GM19395 (cell line): ENCODE measurements at regions not wholly inside any gene's neighbourhood (a gene's known extent, or its start where the extent isn't known, plus 50 kb on each side); places are given as distances from the start of the nearest gene placed in this dataset.
"Not testable (repeated sequence)": the region's sequence is repeated elsewhere in the genome, so short reads cannot be mapped to it uniquely, and the experiment has no call there.

Experiments used
- ATAC-seq: cut with Tn5 transposase; IDR thresholded peaks from one replicate; pipeline ENCODE4 v1.9.1; 2021; ENCODE audit warnings: mild to moderate bottlenecking, moderate library complexity; ENCODE audit not compliant: unreplicated experiment

- no peak for ATAC-seq
Measured at GRCh38 chr1:72969461-72969860, 687.1 kb upstream of the NEGR1 start.

DNA sequence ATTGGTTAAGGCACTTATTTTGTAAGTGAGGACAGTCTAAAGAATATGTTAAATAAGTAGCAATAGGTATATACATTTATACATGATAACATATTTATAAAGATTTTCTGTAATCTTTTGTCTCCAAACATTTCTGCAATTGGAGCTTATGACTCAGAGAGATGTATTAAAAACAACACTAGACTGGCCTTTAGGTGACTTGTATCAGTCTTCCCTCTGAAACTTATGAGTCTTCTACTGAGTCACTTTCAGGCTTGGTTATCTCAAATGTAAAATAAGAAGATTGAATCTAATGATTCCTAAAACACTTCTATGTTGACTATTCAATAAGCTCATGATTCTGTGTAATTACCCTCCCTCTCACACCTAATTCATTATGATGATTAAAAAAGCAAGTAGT lies 672.6 kb upstream of the NEGR1 start:
- ATAC-seq, result no peak

DNA sequence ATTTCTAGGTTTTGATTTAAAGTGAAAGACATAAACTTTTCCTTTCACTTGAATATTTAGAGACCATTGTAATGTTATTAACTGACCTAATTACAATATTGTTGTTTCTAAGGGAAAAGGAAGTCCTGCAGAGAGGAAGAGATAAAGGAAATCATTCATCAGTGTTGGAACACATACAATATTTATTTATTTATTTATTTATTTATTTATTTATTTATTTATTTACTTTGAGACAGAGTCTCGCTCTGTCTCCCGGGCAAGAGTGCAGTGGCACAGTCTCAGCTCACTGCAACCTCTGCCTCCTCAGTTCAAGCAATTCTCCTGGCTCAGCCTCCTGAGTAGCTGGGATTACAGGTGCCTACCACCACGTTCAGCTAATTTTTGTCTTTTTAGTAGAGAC lies 668.6 kb upstream of the NEGR1 start:
- not testable (repeated sequence) for ATAC-seq

GRCh38 chr1:72946903-72947499 lies 664.7 kb upstream of the NEGR1 start:
- no peak for ATAC-seq

GRCh38 chr1:72942008-72942407 lies 659.7 kb upstream of the NEGR1 start:
- ATAC-seq, result no peak

DNA sequence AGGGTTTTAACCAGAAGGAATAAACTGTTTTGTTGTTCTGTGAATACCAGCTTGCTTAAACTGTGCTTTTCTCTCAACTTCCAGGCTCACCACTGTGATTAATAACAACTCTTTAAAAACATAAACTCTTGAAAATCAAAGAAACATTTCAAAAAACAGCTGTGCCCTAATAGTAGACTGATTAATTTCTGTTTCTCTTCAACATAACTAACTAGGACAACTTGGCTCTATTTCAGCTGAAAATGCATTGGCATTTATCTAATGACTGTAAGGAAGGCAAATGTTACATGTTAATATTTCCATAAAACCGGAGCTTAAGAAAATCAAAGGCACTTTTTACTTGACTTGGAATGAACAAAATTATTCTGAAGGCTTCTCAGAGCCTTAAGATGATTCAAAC lies 656.1 kb upstream of the NEGR1 start:
- ATAC-seq, result no peak

- ATAC-seq, result no peak
Measured at GRCh38 chr1:72937905-72938304, 655.6 kb upstream of the NEGR1 start.

DNA sequence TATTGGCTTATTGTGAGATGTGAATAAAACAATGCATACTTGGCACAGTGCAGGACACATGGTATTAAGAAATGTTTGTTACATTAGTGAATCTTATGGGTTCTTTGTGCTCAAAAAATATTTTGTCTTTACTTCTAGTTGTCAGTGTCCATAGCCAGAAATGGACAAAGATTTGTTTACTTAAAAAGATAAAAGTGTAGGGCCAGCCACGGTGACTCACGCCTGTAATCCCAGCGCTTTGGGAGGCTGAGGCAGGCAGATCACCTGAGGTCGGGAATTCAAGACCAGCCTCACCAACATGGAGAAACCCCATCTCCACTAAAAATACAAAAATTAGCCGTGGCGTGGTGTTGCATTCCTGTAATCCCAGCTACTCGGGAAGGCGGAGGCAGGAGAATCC lies 654.6 kb upstream of the NEGR1 start:
- ATAC-seq, result no peak

GRCh38 chr1:72936151-72936740 lies 653.9 kb upstream of the NEGR1 start:
- no peak for ATAC-seq

GRCh38 chr1:72932025-72932424 lies 649.7 kb upstream of the NEGR1 start:
- ATAC-seq, result no peak

- ATAC-seq, result no peak
Measured at GRCh38 chr1:72930528-72930927, 648.2 kb upstream of the NEGR1 start.

- no peak for ATAC-seq
Measured at GRCh38 chr1:72918940-72919339, 636.6 kb upstream of the NEGR1 start.

DNA sequence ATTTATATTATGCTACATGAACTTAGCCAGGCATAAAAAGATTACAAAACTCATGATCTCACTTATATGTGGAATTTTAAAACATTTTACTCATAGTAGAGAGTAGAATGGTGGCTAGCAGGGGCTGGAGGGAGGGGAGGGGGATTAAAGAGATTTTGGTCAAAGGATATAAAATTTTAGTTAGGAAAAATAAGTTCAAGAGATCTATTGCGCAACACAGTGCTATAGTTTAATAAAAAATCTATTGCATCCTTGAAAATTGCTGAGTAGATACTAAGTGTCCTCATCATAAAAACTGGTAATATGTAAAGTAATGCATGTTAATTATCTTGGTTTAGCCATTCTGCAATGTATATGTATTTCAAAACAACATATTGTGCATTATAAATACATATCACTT lies 635.6 kb upstream of the NEGR1 start:
- no peak for ATAC-seq

- ATAC-seq, result no peak
Measured at GRCh38 chr1:72915581-72915980, 633.2 kb upstream of the NEGR1 start.

GRCh38 chr1:72911656-72912055 lies 629.3 kb upstream of the NEGR1 start:
- no peak for ATAC-seq

DNA sequence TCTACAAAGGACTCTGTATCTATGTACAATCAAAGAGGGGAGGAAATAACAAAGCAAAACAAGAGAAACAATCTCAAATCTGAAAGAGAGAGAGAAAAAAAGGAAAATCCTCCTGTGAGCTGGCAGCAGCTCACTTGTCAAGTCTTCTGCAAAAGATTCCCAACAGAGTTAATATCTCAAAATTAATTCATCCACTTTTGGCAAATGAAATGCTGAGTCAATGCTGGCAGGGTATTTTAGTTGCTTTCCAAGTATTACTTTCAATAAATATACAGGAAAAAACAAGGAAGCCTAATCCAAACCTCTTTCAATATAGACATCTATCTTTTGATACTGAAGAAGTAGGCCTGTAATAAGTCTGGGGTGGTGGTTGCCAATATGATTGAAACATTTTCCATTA lies 613.9 kb upstream of the NEGR1 start:
- ATAC-seq, result no peak

GRCh38 chr1:72892461-72892860 lies 610.1 kb upstream of the NEGR1 start:
- ATAC-seq, result no peak

- no peak for ATAC-seq
Measured at GRCh38 chr1:72891976-72892375, 609.6 kb upstream of the NEGR1 start.

DNA sequence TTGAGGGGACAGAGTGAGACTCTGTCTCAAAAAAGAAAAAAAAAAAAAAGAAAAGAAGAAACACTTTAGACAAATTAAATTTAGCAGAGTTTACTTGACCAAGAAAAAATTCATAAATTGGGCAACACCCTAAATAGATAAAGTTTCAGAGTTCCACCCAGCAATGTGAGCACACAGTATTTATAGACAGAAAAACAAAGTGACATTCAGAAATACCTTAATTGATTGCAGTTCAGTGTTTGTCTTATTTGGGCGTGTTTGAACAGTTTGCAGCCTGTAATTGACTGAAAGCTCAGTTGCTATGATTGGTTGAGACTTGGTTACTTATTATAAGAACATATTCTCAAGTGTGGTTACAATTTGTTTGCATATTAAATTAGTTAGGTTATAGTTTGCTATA lies 603.5 kb upstream of the NEGR1 start:
- no peak for ATAC-seq

- no peak for ATAC-seq
Measured at GRCh38 chr1:72885017-72885416, 602.7 kb upstream of the NEGR1 start.

- no peak for ATAC-seq
Measured at GRCh38 chr1:72869873-72870272, 587.5 kb upstream of the NEGR1 start.

GRCh38 chr1:72869441-72869840 lies 587.1 kb upstream of the NEGR1 start:
- no peak for ATAC-seq

DNA sequence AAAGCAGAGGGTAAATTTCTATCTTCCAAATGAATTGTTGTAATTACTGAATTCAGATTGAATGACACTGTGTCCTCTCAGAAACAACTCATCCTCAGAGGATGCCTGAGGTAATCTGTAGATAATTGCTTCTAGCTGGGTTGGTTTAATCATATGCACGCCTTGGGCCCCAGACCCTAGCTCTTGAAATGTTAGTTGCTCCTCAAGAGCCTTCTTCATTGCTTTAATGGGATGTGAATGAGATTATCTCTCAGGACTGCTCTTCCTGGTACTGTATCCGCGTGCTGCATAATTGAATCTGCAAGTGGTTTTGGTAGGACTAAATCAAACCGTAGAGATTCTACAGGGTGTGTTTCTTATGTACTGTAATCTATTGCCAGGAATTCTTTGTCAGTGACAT lies 569.3 kb upstream of the NEGR1 start:
- no peak for ATAC-seq
